GM23338 (cell line): ENCODE measurements at regions not wholly inside any gene's neighbourhood (a gene's known extent, or its start where the extent isn't known, plus 50 kb on each side); places are given as distances from the start of the nearest gene placed in this dataset.

Source experiments
- ATAC-seq: fragments of 200-7000 bp; cut with Tn5 transposase; 3 replicates; pipeline ENCODE4 v1.9.1; 2020
- DNase-seq: peaks from one replicate; pipeline ENCODE4 v3.0.0-alpha.2; 2015; ENCODE audit warnings: low spot score
- H2AFZ ChIP-seq: fragments of 200-600 bp; sonication (generic); 2 replicates; pipeline ENCODE4 v1.8.0; 2016; ENCODE audit warnings: antibody characterized with exemption, mild to moderate bottlenecking, moderate library complexity
- H3F3A ChIP-seq: fragments of 200-600 bp; sonication (generic); replicated peaks from 2 replicates; pipeline ENCODE4 v1.8.0; 2017; ENCODE audit warnings: antibody characterized with exemption, mixed run types, low read depth
- H3K27ac ChIP-seq: fragments of 200-600 bp; sonication (generic); 2 replicates; pipeline ENCODE4 v1.6.1; 2016; ENCODE audit warnings: low read depth
- H3K27me3 ChIP-seq: fragments of 200-600 bp; sonication (generic); 2 replicates; pipeline ENCODE4 v1.8.0; 2016; ENCODE audit warnings: mild to moderate bottlenecking, mixed run types, moderate library complexity; ENCODE audit not compliant: insufficient read depth
- H3K36me3 ChIP-seq: fragments of 200-600 bp; sonication (generic); 2 replicates; pipeline ENCODE4 v1.8.0; 2016; ENCODE audit warnings: mild to moderate bottlenecking; ENCODE audit not compliant: insufficient read depth
- H3K4me1 ChIP-seq: fragments of 200-600 bp; sonication (generic); 2 replicates; pipeline ENCODE4 v1.8.0; 2016; ENCODE audit warnings: mild to moderate bottlenecking, moderate library complexity; ENCODE audit not compliant: insufficient read depth
- H3K4me2 ChIP-seq: fragments of 200-600 bp; sonication (generic); 2 replicates; pipeline ENCODE4 v1.7.1; 2017; ENCODE audit warnings: mixed run types
- H3K4me3 ChIP-seq: fragments of 200-600 bp; sonication (generic); 2 replicates; pipeline ENCODE4 v1.6.1; 2016; ENCODE audit warnings: mixed run types
- H3K79me2 ChIP-seq: fragments of 200-600 bp; sonication (generic); replicated peaks from 2 replicates; pipeline ENCODE4 v1.8.0; 2017; ENCODE audit warnings: mild to moderate bottlenecking; ENCODE audit not compliant: insufficient read depth
- H3K9me2 ChIP-seq: fragments of 200-600 bp; sonication (generic); 2 replicates; pipeline ENCODE4 v1.8.0; 2017; ENCODE audit not compliant: insufficient read depth
- H4K20me1 ChIP-seq: fragments of 200-600 bp; sonication (generic); replicated peaks from 2 replicates; pipeline ENCODE4 v1.8.0; 2017; ENCODE audit warnings: mild to moderate bottlenecking; ENCODE audit not compliant: insufficient read depth
- H3K27ac Mint-ChIP-seq: 2 replicates; pipeline ENCODE4 v1.8.0; 2020; ENCODE audit warnings: inconsistent platforms, mild to moderate bottlenecking, moderate library complexity, mixed read lengths
- H3K27me3 Mint-ChIP-seq: 3 replicates; pipeline ENCODE4 v1.8.0; 2022; ENCODE audit warnings: low read depth, mild to moderate bottlenecking, moderate library complexity, mixed read lengths, inconsistent platforms; ENCODE audit not compliant: insufficient read depth, poor library complexity
- H3K36me3 Mint-ChIP-seq: 3 replicates; pipeline ENCODE4 v1.8.0; 2021; ENCODE audit warnings: low read depth, mild to moderate bottlenecking, inconsistent platforms, moderate library complexity, mixed read lengths
- H3K4me1 Mint-ChIP-seq: 3 replicates; pipeline ENCODE4 v1.8.0; 2020; ENCODE audit warnings: mild to moderate bottlenecking, inconsistent platforms, mixed read lengths
- H3K4me3 Mint-ChIP-seq: 3 replicates; pipeline ENCODE4 v1.8.0; 2021; ENCODE audit warnings: moderate library complexity, mild to moderate bottlenecking, inconsistent platforms, mixed read lengths
- H3K9me3 Mint-ChIP-seq: 3 replicates; pipeline ENCODE4 v1.8.0; 2020; ENCODE audit warnings: moderate library complexity, mild to moderate bottlenecking, inconsistent platforms, mixed read lengths
- ETS1 ChIP-seq: IDR thresholded peaks from 2 replicates; pipeline ENCODE4 v1.6.1; 2016; ENCODE audit warnings: antibody characterized with exemption
- EZH2 ChIP-seq: fragments of 200-600 bp; sonication (generic); IDR thresholded peaks from one replicate; pipeline ENCODE4 v1.8.0; 2017; ENCODE audit warnings: antibody characterized with exemption, mild to moderate bottlenecking, low read depth; ENCODE audit not compliant: unreplicated experiment
- EZH2phosphoT487 ChIP-seq: fragments of 200-600 bp; sonication (generic); IDR thresholded peaks from one replicate; pipeline ENCODE4 v1.8.1; 2018; ENCODE audit warnings: antibody characterized with exemption; ENCODE audit not compliant: unreplicated experiment
- JUNB ChIP-seq: IDR thresholded peaks from one replicate; pipeline ENCODE4 v1.6.1; 2016; ENCODE audit warnings: antibody characterized with exemption; ENCODE audit not compliant: unreplicated experiment
- POLR2AphosphoS5 ChIP-seq: IDR thresholded peaks from 2 replicates; pipeline ENCODE4 v1.6.1; 2016; ENCODE audit warnings: antibody characterized with exemption, low read depth
- ZNF114 ChIP-seq: fragments of 250-450 bp; sonication (Bioruptor Pico); IDR thresholded peaks from 2 replicates; pipeline ENCODE4 v1.5.0; 2020; ENCODE audit warnings: mild to moderate bottlenecking, moderate library complexity
- ZNF331 ChIP-seq: fragments of 250-450 bp; sonication (Bioruptor Pico); IDR thresholded peaks from 2 replicates; pipeline ENCODE4 v1.5.0; 2020; ENCODE audit warnings: low read depth, mild to moderate bottlenecking, moderate library complexity
- ZNF462 ChIP-seq: fragments of 250-450 bp; sonication (Bioruptor Pico); IDR thresholded peaks from 2 replicates; pipeline ENCODE4 v1.5.0; 2020; ENCODE audit warnings: mild to moderate bottlenecking, moderate library complexity
- TF ChIP-seq, protein P1 (sequence below), 2 experiments: fragments of 200-600 bp in 1 of 2; sonication (generic) in 1 of 2; conservative IDR thresholded peaks; 2 replicates each; pipeline versions ENCODE4 v1.5.1 to v1.6.1; 2016 to 2017; ENCODE audit warnings: antibody characterized with exemption in 2 of 2, low read depth in 2 of 2, mild to moderate bottlenecking in 2 of 2, moderate library complexity in 1 of 2

- H3K79me2 ChIP-seq, result no peaks in the 10 kb centered on the region
Observed at GRCh38 chr6:146917182-146917581, 287.0 kb upstream of the STXBP5 start.

More at GRCh38 chr6:146917182-146917581, 287.0 kb upstream of the STXBP5 start:
- no peak overlapping the region for H3K4me3 ChIP-seq
- ATAC-seq, result no peak
- H3K4me1 ChIP-seq, result peaks cover 15% of the 10 kb centered on the region; the same call in 1 of the 2 replicates
- H2AFZ ChIP-seq, result no peak overlapping the region
- TF ChIP-seq JUNB (no peak), POLR2AphosphoS5 (no peak), ZNF462 (CRISPR knock-in tag) (no peak), ZNF331 (CRISPR knock-in tag) (no peak), ETS1 (no peak), EZH2 (no peak), ZNF114 (no peak), EZH2phosphoT487 (no peak)
- TF ChIP-seq, protein P1, sequence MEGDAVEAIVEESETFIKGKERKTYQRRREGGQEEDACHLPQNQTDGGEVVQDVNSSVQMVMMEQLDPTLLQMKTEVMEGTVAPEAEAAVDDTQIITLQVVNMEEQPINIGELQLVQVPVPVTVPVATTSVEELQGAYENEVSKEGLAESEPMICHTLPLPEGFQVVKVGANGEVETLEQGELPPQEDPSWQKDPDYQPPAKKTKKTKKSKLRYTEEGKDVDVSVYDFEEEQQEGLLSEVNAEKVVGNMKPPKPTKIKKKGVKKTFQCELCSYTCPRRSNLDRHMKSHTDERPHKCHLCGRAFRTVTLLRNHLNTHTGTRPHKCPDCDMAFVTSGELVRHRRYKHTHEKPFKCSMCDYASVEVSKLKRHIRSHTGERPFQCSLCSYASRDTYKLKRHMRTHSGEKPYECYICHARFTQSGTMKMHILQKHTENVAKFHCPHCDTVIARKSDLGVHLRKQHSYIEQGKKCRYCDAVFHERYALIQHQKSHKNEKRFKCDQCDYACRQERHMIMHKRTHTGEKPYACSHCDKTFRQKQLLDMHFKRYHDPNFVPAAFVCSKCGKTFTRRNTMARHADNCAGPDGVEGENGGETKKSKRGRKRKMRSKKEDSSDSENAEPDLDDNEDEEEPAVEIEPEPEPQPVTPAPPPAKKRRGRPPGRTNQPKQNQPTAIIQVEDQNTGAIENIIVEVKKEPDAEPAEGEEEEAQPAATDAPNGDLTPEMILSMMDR (conservative IDR thresholded peaks at IDR 0.05; ENCODE audit: low read depth in 2 of 2), result no peak
- no peaks in the 10 kb centered on the region for H3F3A ChIP-seq
- peaks cover 19% of the 10 kb centered on the region; the same call in 2 of the 3 replicates for H3K4me1 Mint-ChIP-seq
- no peaks in the 10 kb centered on the region for H3K27me3 ChIP-seq
- DNase-seq, result no peak
- H3K36me3 Mint-ChIP-seq, result no peaks in the 10 kb centered on the region
- H3K36me3 ChIP-seq, result no peaks in the 10 kb centered on the region
- peaks cover 7% of the 10 kb centered on the region for H3K9me2 ChIP-seq
- H4K20me1 ChIP-seq, result no peaks in the 10 kb centered on the region
- H3K27me3 Mint-ChIP-seq, result peaks cover 4% of the 10 kb centered on the region
- H3K4me3 Mint-ChIP-seq, result no peak overlapping the region
- no peak overlapping the region for H3K4me2 ChIP-seq
- no peaks in the 10 kb centered on the region; the same call in 2 of the 3 replicates for H3K9me3 Mint-ChIP-seq
- no peak overlapping the region for H3K27ac ChIP-seq
- H3K27ac Mint-ChIP-seq, result no peak overlapping the region
